HS-27A (cell line): ENCODE measurements at regions not wholly inside any gene's neighbourhood (a gene's known extent, or its start where the extent isn't known, plus 50 kb on each side); places are given as distances from the start of the nearest gene placed in this dataset.

Experiments used
- DNase-seq: peaks from one replicate; pipeline ENCODE4 v3.0.0-alpha.2; 2012; ENCODE audit warnings: low read depth, missing footprints

GRCh38 chr18:56278421-56279003 lies 359.9 kb downstream of the TXNL1 start:
- no peak for DNase-seq

GRCh38 chr18:56276466-56276865 lies 361.9 kb downstream of the TXNL1 start:
- no peak for DNase-seq

- DNase-seq: no peak
These were observed 364.7 kb downstream of the TXNL1 start for GRCh38 chr18:56273541-56274219.

- no peak for DNase-seq
These were observed 367.6 kb downstream of the TXNL1 start for GRCh38 chr18:56270671-56271250.

GRCh38 chr18:56269958-56270357 lies 368.4 kb downstream of the TXNL1 start:
- DNase-seq: no peak

- DNase-seq: no peak
These were observed 369.4 kb downstream of the TXNL1 start for GRCh38 chr18:56268952-56269351.

- no peak for DNase-seq
These were observed 371.1 kb downstream of the TXNL1 start for GRCh38 chr18:56267334-56267733.

- DNase-seq: no peak
These were observed 380.2 kb downstream of the TXNL1 start for GRCh38 chr18:56258178-56258577.

GRCh38 chr18:56257205-56257604 lies 381.2 kb downstream of the TXNL1 start:
- no peak for DNase-seq

GRCh38 chr18:56256659-56257058 lies 381.7 kb downstream of the TXNL1 start:
- DNase-seq: no peak

- no peak for DNase-seq
These were observed 383.0 kb downstream of the TXNL1 start for GRCh38 chr18:56255381-56255780.

GRCh38 chr18:56252456-56252855 lies 385.9 kb downstream of the TXNL1 start:
- DNase-seq: no peak

- DNase-seq: no peak
These were observed 389.7 kb downstream of the TXNL1 start for GRCh38 chr18:56248610-56249235.

GRCh38 chr18:56246916-56247315 lies 391.5 kb downstream of the TXNL1 start:
- no peak for DNase-seq

- DNase-seq: no peak
These were observed 392.4 kb downstream of the TXNL1 start for GRCh38 chr18:56245866-56246580.

GRCh38 chr18:56240405-56240804 lies 398.0 kb downstream of the TXNL1 start:
- DNase-seq: no peak

- DNase-seq: no peak
These were observed 399.8 kb downstream of the TXNL1 start for GRCh38 chr18:56238576-56238975.

- no peak for DNase-seq
These were observed 402.8 kb downstream of the TXNL1 start for GRCh38 chr18:56235481-56236013.

- no peak for DNase-seq
These were observed 403.3 kb downstream of the TXNL1 start for GRCh38 chr18:56235071-56235470.

- DNase-seq: peak; percentile 30
These were observed 404.8 kb downstream of the TXNL1 start for GRCh38 chr18:56233595-56233994.

- no peak for DNase-seq
These were observed 412.4 kb downstream of the TXNL1 start for GRCh38 chr18:56226025-56226424.
